Heart left ventricle (tissue), 13 donors: ENCODE measurements at regions not wholly inside any gene's neighbourhood (a gene's known extent, or its start where the extent isn't known, plus 50 kb on each side); places are given as distances from the start of the nearest gene placed in this dataset.

Source experiments
- POLR2A ChIP-seq, 2 donors: fragments of 450-650 bp; IDR thresholded peaks; one replicate each; pipeline ENCODE4 v1.6.1; 2017; ENCODE audit warnings: antibody characterized with exemption in 2 of 2, mild to moderate bottlenecking in 2 of 2, moderate library complexity in 2 of 2
- TF ChIP-seq, protein P1 (sequence below), 12 donors: fragments of 200-600 bp; sonication (generic) in 4 of 12; IDR thresholded peaks; one replicate each; pipeline versions ENCODE4 v1.5.0 to v1.8.0; 2018 to 2022; ENCODE audit warnings: antibody characterized with exemption in 12 of 12, mild to moderate bottlenecking in 5 of 12
- donor health status: ischemic (EF 13 %, LVEDD 7.1; RV severe dilation, severe dysfunction).
- donor health status: DM: no; HTN: yes; CAD: no.
- donor health status: DM: no; HTN: no; CAD: no.
- donor health status: ischemic (EF 25% LVEDD 6.9; RV normal size, moderate dysfunction).
- donor health status: ischemic (EF 25% LVEDD 5.7; RV mildly dilated, moderate dysfunction).
- donor health status: ischemic (EF 35%, LVEDD 5.7; RV mildly dilated, moderate dysfunction).
- donor health status: nonischemic (EF 11% LVEDD 7.7; RV severe dilation, severe dysfunction).
- donor health status: DM: yes; HTN: yes; CAD: no.
- donor health status: PGD.
- donor health status: ischemic (EF 29% LVEDD 5.4; RV normal size, mild dysfunction).
- donor health status: nonischemic (EF 23%, LVEDD 6.1; RV moderate dilation, normal function).

DNA sequence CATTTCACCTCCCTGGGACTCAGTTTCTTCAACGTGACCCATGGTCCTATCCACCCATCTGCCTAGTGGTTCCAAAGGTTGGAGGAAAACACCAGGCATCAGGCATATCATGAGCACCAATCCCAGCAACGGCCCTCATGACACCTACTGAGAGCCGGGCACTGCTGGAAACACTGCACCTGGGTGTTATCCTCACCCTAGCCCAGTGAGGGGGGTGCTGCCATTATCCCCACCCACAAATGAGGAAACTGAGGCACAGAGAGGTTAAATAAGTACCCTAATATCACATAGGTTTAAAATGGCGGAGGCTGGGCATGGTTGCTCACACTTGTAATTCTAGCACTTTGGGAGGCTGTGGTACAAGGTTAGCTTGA lies 206.9 kb downstream of the MATN1 start:
- TF ChIP-seq, protein P1, sequence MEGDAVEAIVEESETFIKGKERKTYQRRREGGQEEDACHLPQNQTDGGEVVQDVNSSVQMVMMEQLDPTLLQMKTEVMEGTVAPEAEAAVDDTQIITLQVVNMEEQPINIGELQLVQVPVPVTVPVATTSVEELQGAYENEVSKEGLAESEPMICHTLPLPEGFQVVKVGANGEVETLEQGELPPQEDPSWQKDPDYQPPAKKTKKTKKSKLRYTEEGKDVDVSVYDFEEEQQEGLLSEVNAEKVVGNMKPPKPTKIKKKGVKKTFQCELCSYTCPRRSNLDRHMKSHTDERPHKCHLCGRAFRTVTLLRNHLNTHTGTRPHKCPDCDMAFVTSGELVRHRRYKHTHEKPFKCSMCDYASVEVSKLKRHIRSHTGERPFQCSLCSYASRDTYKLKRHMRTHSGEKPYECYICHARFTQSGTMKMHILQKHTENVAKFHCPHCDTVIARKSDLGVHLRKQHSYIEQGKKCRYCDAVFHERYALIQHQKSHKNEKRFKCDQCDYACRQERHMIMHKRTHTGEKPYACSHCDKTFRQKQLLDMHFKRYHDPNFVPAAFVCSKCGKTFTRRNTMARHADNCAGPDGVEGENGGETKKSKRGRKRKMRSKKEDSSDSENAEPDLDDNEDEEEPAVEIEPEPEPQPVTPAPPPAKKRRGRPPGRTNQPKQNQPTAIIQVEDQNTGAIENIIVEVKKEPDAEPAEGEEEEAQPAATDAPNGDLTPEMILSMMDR (IDR thresholded peaks at IDR 0.05), result no peak
- no peak for TF ChIP-seq POLR2A (IDR thresholded peaks at IDR 0.05)
